ENCODE measurements at regions not wholly inside any gene's neighbourhood (a gene's known extent, or its start where the extent isn't known, plus 50 kb on each side); places are given as distances from the start of the nearest gene placed in this dataset.

GRCh38 chr9:81202292-81202691, 487.1 kb downstream of the TLE1 start:
- in situ Hi-C loops (cut with HindIII; ENCODE audit: extremely low pct_ligation_motif_present, low pct_unique_long_range_greater_than_20kb) = no loop called here
- DNase-seq (ENCODE audit: low spot score) (no peak), FAIRE-seq (no peak), ATAC-seq (no peak)
- CTCF ChIA-PET (ENCODE audit: low intra/inter-chr PET ratio, low total read pairs) = no interaction called here
- intact Hi-C loops (cut with micrococcal nuclease; ENCODE audit: unreplicated experiment) = no loop called here
- TF ChIP-seq RBM22 (optimal IDR thresholded peaks at IDR 0.05; ENCODE audit: low read length) (no peak), BCLAF1 (IDR thresholded peaks at IDR 0.05) (no peak), ZFP36L2 (CRISPR knock-in tag; IDR thresholded peaks at IDR 0.05) (no peak), AGO2 (optimal IDR thresholded peaks at IDR 0.05; ENCODE audit: low read depth, low read length) (no peak)
- TF ChIP-seq, protein P1, sequence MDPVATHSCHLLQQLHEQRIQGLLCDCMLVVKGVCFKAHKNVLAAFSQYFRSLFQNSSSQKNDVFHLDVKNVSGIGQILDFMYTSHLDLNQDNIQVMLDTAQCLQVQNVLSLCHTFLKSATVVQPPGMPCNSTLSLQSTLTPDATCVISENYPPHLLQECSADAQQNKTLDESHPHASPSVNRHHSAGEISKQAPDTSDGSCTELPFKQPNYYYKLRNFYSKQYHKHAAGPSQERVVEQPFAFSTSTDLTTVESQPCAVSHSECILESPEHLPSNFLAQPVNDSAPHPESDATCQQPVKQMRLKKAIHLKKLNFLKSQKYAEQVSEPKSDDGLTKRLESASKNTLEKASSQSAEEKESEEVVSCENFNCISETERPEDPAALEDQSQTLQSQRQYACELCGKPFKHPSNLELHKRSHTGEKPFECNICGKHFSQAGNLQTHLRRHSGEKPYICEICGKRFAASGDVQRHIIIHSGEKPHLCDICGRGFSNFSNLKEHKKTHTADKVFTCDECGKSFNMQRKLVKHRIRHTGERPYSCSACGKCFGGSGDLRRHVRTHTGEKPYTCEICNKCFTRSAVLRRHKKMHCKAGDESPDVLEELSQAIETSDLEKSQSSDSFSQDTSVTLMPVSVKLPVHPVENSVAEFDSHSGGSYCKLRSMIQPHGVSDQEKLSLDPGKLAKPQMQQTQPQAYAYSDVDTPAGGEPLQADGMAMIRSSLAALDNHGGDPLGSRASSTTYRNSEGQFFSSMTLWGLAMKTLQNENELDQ (CRISPR knock-in tag; IDR thresholded peaks at IDR 0.05; ENCODE audit: borderline replicate concordance) = no peak
- TF ChIP-seq, protein P2, sequence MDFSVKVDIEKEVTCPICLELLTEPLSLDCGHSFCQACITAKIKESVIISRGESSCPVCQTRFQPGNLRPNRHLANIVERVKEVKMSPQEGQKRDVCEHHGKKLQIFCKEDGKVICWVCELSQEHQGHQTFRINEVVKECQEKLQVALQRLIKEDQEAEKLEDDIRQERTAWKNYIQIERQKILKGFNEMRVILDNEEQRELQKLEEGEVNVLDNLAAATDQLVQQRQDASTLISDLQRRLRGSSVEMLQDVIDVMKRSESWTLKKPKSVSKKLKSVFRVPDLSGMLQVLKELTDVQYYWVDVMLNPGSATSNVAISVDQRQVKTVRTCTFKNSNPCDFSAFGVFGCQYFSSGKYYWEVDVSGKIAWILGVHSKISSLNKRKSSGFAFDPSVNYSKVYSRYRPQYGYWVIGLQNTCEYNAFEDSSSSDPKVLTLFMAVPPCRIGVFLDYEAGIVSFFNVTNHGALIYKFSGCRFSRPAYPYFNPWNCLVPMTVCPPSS (IDR thresholded peaks at IDR 0.05) = no peak
- 24% methylated on average over 5 of the region's 6 CpGs for WGBS (ENCODE audit: low lambda C conversion rate)
- no peaks in the 10 kb centered on the region for H3K79me2 ChIP-seq (ENCODE audit: insufficient read depth, low read length)
- no peaks in the 10 kb centered on the region for H3K36me3 ChIP-seq (replicated peaks in 1 of 2; ENCODE audit: control insufficient read depth in 1 of 2, insufficient read depth in 2 of 2, low read length in 2 of 2)
- POLR2A ChIA-PET = no interaction called here
- no TSS peak for BruUV-seq (replicated peaks)
- H3K4me3 ChIP-seq (replicated peaks in 1 of 3; ENCODE audit: insufficient read depth in 1 of 3, low read depth in 2 of 3, low read length in 3 of 3) = no peak overlapping the region
- H3K27me3 ChIP-seq (ENCODE audit: control insufficient read depth in 1 of 2, insufficient read depth in 2 of 2, low read length in 2 of 2) = no peaks in the 10 kb centered on the region
- no peaks in the 10 kb centered on the region for H3K9me3 ChIP-seq (ENCODE audit: low read length)
- no peaks in the 10 kb centered on the region for H4K20me1 ChIP-seq (ENCODE audit: insufficient read depth, low read length)
- no peak overlapping the region for H3K4me2 ChIP-seq (ENCODE audit: low read depth, low read length)
- no peak overlapping the region for H2AFZ ChIP-seq (ENCODE audit: low read length)
- H3K4me1 ChIP-seq (ENCODE audit: insufficient read depth, low read length) = no peaks in the 10 kb centered on the region
- no peak overlapping the region for H3K27ac ChIP-seq (ENCODE audit: extremely low read length, insufficient read depth, low read length)
- H3K9ac ChIP-seq (ENCODE audit: insufficient read depth, low read depth, low read length) = no peak overlapping the region
